HEK293T (cell line): ENCODE measurements at regions not wholly inside any gene's neighbourhood (a gene's known extent, or its start where the extent isn't known, plus 50 kb on each side); places are given as distances from the start of the nearest gene placed in this dataset.
"Not testable (repeated sequence)": the region's sequence is repeated elsewhere in the genome, so short reads cannot be mapped to it uniquely, and the experiment has no call there.

ENCODE experiments used
- BHLHE40 ChIP-seq: fragments of 450-650 bp; IDR thresholded peaks from 2 replicates; pipeline ENCODE4 v1.6.1; 2016; ENCODE audit warnings: mild to moderate bottlenecking, moderate library complexity, borderline replicate concordance
- CTBP1 ChIP-seq: fragments of 450-650 bp; IDR thresholded peaks from 2 replicates; pipeline ENCODE4 v1.6.1; 2016; ENCODE audit warnings: borderline replicate concordance
- LEF1 ChIP-seq: fragments of 450-650 bp; IDR thresholded peaks from 2 replicates; pipeline ENCODE4 v1.6.1; 2017; ENCODE audit warnings: mild to moderate bottlenecking, borderline replicate concordance
- SUZ12 ChIP-seq: fragments of 450-650 bp; IDR thresholded peaks from 2 replicates; pipeline ENCODE4 v1.6.1; 2016; ENCODE audit warnings: mild to moderate bottlenecking

- TF ChIP-seq CTBP1, LEF1, BHLHE40, SUZ12: not testable (repeated sequence)
These were observed 1816.7 kb upstream of the DEFB115 start for GRCh38 chr20:29440721-29441120.
